ACHN (cell line): ENCODE measurements at regions not wholly inside any gene's neighbourhood (a gene's known extent, or its start where the extent isn't known, plus 50 kb on each side); places are given as distances from the start of the nearest gene placed in this dataset.
"Not testable (repeated sequence)": the region's sequence is repeated elsewhere in the genome, so short reads cannot be mapped to it uniquely, and the experiment has no call there.

Experiments used
- DNase-seq: peaks from one replicate; pipeline ENCODE4 v3.0.0-alpha.2; 2015
- in situ Hi-C: cut with HindIII; loops from 2 replicates; pipeline ENCODE4 v1.10.0; 2017; ENCODE audit warnings: low sequenced_read_pairs, low pct_ligation_motif_present, low pct_unique_long_range_greater_than_20kb

DNA sequence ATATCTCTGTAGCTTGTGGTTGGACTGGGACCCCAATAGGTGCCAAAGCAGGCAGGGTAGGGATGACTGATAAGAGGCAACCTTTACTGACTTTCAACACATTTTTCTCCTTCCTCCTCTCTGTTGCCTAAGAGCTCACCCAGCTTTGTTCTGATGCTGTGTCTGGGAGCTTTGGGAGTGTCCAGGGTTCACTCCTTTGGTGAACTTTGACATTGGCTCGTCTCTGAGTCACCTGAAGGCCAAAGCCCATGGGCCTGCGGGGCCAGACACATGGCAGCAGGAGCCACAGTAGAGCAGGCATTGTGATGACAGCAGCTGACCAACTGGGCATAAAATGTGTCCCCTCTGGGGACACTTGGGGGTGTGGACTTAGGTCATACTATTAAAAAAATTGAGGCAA, 99.5 kb upstream of the ZNF644 start:
- DNase-seq = no peak
- in situ Hi-C loops = no loop called here

DNA sequence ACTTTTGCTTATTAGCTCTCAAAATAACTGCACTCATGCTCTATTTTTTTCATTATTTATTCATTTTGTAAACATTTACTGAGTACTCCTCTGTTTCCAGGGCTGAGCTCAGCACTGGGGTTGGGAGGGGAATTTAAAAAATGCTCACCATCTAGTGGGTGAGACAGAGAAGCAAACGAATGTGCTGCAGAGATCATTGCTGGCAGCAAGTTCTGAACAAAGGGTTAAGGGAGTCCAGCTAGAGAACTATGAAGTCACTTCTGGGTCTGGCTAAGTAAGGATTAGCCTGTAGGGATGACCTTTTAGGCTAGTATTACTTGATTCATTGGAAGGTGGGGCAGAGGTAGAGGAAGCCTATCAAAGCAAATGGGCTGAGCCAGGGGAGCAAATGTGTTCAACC, 99.1 kb upstream of the ZNF644 start:
- no peak for DNase-seq
- in situ Hi-C loops = no loop called here

DNA sequence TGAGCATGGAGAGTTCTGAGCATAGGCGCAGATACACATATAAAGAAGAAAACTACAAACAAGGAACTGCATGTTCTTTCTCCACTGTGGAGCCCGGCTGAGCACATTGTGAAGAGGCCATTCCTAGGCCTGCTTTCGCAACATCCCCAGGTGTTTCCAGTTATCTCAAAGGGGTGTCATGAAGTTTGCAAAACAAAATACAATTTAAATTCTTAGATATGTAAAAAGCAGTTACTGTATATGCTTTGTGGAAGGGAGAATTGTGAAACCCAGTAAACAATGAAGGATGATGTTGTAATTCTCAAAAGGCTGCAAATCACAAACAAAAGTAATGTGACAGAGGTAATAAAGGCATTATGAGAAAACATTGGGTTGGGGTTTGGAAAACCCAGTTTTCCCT, 98.6 kb upstream of the ZNF644 start:
- in situ Hi-C loops = no loop called here
- no peak for DNase-seq

DNA sequence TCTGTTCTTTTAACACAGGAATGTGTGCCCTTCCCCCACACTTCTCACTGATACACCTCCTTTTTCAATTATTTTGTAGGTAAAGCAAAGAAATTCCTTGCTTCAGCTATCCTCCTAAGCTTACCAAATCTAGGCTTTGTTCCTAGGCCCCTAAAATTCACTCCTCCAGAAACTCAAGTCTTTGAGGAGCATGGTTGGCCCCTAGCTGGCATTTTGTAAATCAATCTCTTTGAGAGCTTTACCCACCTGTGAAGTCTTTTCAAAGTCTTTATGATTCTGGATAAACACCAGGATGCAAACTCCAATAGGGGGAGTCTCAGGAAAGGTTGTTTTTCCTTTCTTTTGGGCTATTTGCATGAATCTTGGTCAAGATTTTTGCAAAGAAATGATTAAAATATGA, 82.9 kb upstream of the ZNF644 start:
- no peak for DNase-seq
- in situ Hi-C loops = no loop called here

DNA sequence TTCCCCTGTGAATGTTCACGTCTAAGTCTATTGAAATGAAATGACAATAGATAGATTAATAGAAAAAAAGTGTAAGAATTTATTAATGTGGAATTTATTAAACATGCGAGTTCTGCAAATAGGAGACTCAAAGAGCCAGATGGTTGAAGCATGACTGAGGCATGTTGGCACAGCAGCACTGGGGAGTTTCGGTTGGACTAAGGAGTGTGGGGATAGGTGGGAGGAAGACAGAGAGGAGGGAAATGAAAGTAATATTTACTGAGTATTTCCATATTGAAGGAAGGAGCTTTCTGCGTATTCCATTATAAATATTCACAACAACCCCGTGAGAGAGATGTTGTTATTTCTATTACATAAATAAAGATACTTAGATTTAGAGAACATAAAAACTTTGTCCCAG, 79.5 kb upstream of the ZNF644 start:
- DNase-seq = no peak
- in situ Hi-C loops = no loop called here

DNA sequence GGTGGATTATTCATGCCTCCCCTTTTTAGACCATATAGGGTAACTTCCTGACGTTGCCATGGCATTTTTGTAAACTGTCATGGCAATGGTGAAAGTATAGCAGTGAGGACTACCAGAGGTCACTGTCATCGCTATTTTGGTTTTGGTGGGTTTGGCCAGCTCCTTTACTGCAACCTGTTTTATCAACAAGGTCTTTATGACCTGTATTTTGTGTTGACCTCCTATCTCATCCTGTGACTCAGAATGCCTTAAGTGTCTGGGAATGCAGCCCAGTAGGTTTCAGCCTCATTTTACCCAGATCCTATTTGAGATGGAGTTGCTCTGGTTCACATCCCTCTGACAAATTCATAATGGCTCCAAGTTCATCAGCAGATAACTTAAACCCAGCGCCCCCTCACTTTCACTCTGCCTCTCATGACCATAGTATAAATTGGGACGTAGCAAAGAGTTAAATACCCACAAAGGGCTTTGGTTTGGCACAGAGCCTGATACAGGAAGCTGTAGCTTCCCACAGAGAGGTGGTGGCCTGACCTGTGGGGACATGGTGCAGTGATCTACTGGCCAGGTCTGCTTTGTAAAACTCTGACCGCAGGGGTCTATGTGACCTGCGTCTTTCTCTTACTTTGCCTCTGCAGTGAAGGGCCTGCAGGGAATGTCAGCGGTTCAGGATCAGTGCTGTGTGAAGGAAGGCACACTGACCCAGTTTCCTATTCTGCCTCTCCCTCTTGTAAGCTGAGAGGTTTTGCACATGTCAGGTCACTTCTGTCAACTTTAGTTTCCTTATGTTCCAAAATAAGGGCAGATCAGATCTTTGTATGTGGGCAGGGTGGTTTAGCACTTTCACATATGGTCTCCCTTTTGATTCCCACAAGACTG, 78.1 kb upstream of the ZNF644 start:
- in situ Hi-C loops = no loop called here

DNA sequence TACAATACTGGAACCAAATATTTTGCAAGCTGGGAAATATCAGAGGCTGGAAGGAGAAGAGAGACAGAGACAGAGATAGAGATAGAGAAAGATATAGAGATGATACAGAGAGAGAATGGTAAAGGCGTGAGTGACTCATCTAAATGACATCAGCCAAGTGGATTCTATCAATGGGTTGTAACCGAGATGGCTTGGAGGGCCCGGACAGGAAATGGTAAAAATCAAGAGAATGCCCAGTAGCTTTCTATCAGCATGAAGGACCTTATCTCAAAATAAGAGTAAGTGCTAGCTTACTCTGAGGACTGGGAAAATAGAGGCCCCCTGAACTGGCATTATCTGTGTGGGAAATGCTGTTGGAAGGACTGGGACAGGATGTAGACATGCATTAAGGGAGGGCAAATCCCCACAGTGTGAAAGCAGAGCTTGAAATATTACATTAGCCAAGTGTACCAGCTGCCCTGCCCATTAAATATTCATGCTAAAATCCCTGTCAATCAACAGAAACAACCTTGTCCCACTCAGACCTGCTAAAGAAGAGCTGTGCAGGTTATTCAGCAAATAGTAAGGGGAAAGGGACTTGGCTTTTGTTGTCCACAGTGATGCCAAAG, 76.6 kb upstream of the ZNF644 start:
- DNase-seq = no peak
- in situ Hi-C loops = no loop called here

More for the DNA sequence above, 78.1 kb upstream of the ZNF644 start:
- no peak for DNase-seq

DNA sequence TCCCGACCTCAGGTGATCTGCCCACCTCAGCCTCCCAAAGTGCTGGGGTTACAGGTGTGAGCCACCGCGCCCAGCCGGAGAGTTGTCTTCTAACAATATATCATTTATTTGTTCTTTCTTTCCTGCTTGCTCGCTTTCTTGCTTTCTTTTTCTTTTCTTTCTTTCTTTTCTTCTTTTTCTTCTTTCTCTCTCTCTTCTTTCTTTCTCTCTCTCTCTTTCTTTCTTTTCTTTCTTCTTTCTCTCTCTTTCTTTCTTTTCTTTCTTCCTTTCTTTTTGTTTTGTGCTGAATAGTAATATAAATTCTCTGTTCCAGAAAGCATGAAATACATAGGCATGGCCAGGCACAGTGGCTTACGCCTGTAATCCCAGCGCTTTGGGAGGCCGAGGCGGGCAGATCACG, 73.5 kb upstream of the ZNF644 start:
- in situ Hi-C loops, DNase-seq: not testable (repeated sequence)

DNA sequence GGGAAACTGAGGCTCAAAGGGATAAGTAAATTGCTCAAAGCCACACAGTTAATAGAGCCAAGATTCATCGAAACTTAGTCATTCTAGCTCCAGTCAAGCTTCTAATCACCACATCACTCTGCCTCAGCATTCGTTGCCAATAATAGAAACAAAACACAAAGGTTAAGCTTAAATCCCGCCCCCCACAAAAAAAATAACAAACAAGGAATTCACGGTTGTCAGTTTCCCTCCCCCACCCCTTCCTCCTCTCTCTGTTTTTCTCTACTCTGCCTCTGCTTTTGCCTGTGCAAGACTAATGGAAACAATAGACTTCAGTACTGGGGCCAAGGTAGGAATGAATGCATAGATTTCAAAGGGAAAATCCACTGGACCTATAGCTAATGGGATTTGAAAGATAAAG, 70.7 kb upstream of the ZNF644 start:
- no peak for DNase-seq
- in situ Hi-C loops = no loop called here

DNA sequence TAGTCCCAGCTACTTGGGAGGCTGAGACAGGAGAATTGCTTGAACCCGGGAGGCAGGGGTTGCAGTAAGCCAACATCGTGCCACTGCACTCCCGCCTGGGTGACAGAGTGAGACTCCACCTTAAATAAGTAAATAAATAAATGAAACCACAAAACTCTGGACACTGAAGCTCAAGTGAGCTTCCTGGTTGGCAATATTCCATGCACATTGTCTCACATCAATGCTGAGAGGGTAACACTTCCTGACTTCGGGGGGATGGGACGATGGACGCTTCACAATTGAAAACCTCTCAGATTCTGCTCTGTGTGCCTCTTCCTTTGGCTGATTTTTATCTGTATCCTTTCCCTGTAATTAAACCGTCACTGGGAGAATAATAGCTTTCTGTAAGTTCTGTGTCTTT, 70.0 kb upstream of the ZNF644 start:
- in situ Hi-C loops = no loop called here
- DNase-seq = no peak

DNA sequence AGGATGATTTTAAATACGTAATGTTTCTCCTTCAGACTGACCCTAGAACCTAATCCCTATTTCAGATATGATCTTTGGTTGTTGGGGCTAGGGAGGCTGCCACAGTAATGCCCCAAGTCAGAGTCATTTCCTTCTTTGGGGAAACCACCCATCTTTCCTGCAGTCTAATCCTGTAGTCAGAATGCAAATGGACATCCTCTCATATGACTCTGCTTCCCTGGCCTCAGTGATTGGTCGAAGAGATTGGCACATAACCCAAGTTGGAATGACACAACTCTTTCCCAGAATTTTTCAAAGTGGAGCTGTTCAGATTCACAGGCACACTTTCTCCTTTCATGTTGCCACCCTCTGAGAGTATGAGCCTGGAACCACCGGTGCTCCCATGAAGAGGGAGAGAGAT, 58.8 kb upstream of the ZNF644 start:
- in situ Hi-C loops = no loop called here
- no peak for DNase-seq

DNA sequence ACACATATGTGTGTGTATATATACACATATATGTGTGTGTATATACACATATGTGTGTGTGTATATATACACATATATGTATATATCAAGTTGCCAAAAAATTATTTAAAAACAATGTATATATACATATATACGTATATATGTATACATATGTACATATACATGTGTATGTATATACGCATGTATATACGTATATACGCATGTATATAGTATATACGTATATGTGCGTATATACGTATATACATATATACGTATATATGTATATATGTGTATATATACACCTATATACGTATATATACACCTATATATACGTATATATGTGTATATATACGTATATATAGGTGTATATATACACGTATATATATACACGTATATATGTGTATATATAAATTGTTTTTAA, 57.0 kb upstream of the ZNF644 start:
- in situ Hi-C loops = no loop called here

DNA sequence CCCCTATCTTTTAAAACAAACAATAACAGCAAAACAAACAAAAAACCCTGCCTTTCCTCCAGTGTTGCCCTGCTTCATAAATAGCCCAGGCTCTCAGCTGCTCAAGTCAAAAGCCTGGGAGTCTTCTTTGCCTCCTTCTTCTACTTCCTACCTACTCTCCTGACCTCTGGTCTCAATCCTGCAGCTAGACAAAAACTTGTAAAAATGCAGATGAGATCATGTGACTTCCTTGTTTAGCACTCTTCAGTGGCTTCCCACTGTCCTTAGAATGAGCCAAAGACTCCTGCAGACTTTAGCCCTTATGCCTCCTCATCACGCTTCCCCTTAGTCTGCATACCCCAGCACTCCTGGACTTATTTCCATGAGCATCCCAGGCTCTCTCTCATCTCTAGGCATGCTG, 55.0 kb upstream of the ZNF644 start:
- no peak for DNase-seq

More for the DNA sequence above, 57.0 kb upstream of the ZNF644 start:
- no peak for DNase-seq

DNA sequence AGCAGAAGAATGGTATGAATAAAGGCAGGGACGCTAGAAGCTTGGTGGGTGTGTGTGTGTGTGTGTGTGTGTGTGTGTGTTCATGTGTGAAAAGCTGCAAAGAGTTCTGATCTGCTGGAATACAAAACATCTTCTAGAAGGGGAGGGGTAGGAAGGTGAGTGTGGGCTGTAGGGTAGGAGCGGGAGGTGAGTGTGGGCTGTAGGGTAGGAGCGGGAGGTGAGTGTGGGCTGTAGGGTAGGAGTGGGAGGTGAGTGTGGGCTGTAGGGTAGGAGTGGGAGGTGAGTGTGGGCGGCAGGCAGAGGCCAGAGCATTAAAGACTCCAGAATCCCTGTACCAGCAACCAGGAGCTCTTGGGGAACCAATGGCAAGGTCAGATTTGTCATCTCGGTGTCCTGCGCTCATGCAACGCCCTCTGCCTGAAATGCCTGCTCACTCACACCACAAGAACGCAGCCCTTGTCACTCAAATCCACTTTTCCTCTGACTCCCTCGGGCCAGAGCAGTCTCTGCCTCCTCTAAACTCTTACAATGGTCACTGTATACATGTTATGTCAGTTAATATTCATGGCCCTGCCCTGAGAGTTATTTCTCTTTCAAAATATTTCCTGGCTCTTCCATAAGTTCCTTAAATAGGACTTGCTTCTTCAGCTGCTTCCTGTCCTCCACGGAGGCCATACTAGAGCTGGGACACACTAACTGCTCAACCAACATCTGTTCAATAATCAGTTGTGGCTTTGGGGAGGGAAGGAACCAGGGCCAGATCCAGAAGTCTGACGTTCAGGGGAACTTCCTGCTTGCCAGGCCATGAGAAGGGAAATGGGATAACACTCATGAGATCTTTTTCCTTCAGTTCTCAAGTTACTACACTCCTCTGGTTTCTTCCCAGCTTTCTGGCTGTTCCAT, 53.6 kb upstream of the ZNF644 start:
- no peak for DNase-seq
- in situ Hi-C loops = no loop called here

More for the DNA sequence above, 55.0 kb upstream of the ZNF644 start:
- in situ Hi-C loops = no loop called here

DNA sequence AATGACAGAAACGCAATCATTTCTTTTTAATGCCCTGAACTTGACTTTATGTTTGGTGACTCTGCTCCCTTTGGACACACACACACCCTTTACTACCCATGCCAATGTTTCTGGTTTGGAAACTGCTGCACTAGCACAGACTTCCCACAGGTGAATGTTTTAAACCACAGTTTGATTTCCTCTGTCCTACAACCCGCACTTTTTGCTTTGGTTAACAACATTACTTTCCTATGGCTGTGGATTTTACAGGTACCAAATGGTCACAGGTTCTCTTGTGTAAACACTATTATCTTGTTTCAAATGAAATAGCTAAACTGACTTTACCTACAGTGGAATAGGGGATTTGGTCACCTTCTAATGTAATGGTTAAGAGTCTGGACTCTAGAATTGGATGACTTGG, 51.5 kb upstream of the ZNF644 start:
- in situ Hi-C loops = no loop called here
- no peak for DNase-seq

DNA sequence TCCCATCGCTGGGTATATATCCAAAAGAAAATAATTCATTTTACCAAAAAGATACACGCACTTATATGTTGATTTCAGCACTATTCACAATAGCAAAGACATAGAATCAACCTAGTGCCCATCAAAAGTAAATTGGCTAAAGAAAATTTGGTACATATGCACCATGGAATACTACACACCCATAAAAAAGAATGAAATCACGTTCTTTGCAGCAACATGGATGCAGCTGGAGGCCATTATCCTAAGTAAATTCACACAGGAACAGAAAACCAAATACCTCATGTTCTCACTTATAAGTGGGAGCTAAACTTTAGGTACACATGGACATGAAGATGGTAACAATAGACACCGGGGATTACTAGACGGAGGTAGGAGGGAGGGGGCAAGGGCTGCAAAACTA, 50.0 kb upstream of the ZNF644 start:
- in situ Hi-C loops = no loop called here
- DNase-seq = no peak
